SK-N-SH treated with all-trans-retinoic acid at 6 μM for 48 hours (cell line): ENCODE measurements at regions not wholly inside any gene's neighbourhood (a gene's known extent, or its start where the extent isn't known, plus 50 kb on each side); places are given as distances from the start of the nearest gene placed in this dataset.

ENCODE experiments used
- ATAC-seq: fragments of 200-7000 bp; cut with Tn5 transposase; 3 replicates; pipeline ENCODE4 v1.9.1; 2020; ENCODE audit warnings: mild to moderate bottlenecking, moderate library complexity
- ARNTL ChIP-seq: fragments of 450-650 bp; formaldehyde crosslinking; IDR thresholded peaks from 2 replicates; pipeline ENCODE4 v1.5.0; 2020; ENCODE audit warnings: low read depth, mild to moderate bottlenecking, moderate library complexity, borderline replicate concordance
- BACH2 ChIP-seq: fragments of 250-450 bp; sonication (Bioruptor Pico); IDR thresholded peaks from 2 replicates; pipeline ENCODE4 v1.9.0; 2021; ENCODE audit warnings: mild to moderate bottlenecking, borderline replicate concordance
- CSDC2 ChIP-seq: fragments of 250-450 bp; sonication (Bioruptor Pico); IDR thresholded peaks from 2 replicates; pipeline ENCODE4 v1.5.0; 2020; ENCODE audit warnings: mild to moderate bottlenecking, moderate library complexity
- ESRRG ChIP-seq: fragments of 250-450 bp; sonication (Bioruptor Pico); IDR thresholded peaks from 2 replicates; pipeline ENCODE4 v1.6.1; 2021; ENCODE audit warnings: mild to moderate bottlenecking
- GLIS3 ChIP-seq: fragments of 250-450 bp; sonication (Bioruptor Pico); IDR thresholded peaks from 2 replicates; pipeline ENCODE4 v1.5.0; 2020; ENCODE audit warnings: mild to moderate bottlenecking, moderate library complexity
- ISL1 ChIP-seq: fragments of 250-450 bp; sonication (Bioruptor Pico); IDR thresholded peaks from 2 replicates; pipeline ENCODE4 v2.1.2; 2022; ENCODE audit warnings: mild to moderate bottlenecking, moderate library complexity
- OSR1 ChIP-seq: fragments of 250-450 bp; sonication (Bioruptor Pico); IDR thresholded peaks from 2 replicates; pipeline ENCODE4 v1.8.0; 2022; ENCODE audit warnings: moderate library complexity, mild to moderate bottlenecking, inconsistent platforms
- PATZ1 ChIP-seq: fragments of 250-450 bp; sonication (Bioruptor Pico); IDR thresholded peaks from 2 replicates; pipeline ENCODE4 v1.8.0; 2020; ENCODE audit warnings: mild to moderate bottlenecking, moderate library complexity, borderline replicate concordance
- PPARA ChIP-seq: fragments of 250-450 bp; sonication (Bioruptor Pico); IDR thresholded peaks from 2 replicates; pipeline ENCODE4 v1.5.0; 2020; ENCODE audit warnings: mild to moderate bottlenecking, borderline replicate concordance
- RARB ChIP-seq: fragments of 250-450 bp; sonication (Bioruptor Pico); IDR thresholded peaks from 2 replicates; pipeline ENCODE4 v1.8.0; 2021; ENCODE audit warnings: mild to moderate bottlenecking, moderate library complexity
- SNAI2 ChIP-seq: fragments of 250-450 bp; sonication (Bioruptor Pico); IDR thresholded peaks from 2 replicates; pipeline ENCODE4 v1.5.0; 2020; ENCODE audit warnings: mild to moderate bottlenecking, moderate library complexity
- TCF4 ChIP-seq: fragments of 250-450 bp; sonication (Bioruptor Pico); IDR thresholded peaks from 2 replicates; pipeline ENCODE4 v1.8.0; 2021; ENCODE audit warnings: mild to moderate bottlenecking, moderate library complexity, borderline replicate concordance
- TOX ChIP-seq: fragments of 250-450 bp; sonication (Bioruptor Pico); IDR thresholded peaks from 2 replicates; pipeline ENCODE4 v1.8.0; 2021; ENCODE audit warnings: mild to moderate bottlenecking, moderate library complexity, borderline replicate concordance
- TSHZ2 ChIP-seq: fragments of 250-450 bp; sonication (Bioruptor Pico); IDR thresholded peaks from 2 replicates; pipeline ENCODE4 v1.5.0; 2020; ENCODE audit warnings: mild to moderate bottlenecking, moderate library complexity
- ZC3H10 ChIP-seq: fragments of 250-450 bp; sonication (Bioruptor Pico); IDR thresholded peaks from 2 replicates; pipeline ENCODE4 v1.5.1; 2021; ENCODE audit warnings: mild to moderate bottlenecking, moderate library complexity
- ZFP3 ChIP-seq: fragments of 250-450 bp; sonication (Bioruptor Pico); IDR thresholded peaks from 2 replicates; pipeline ENCODE4 v1.5.0; 2020; ENCODE audit warnings: mild to moderate bottlenecking, moderate library complexity
- ZFP30 ChIP-seq: fragments of 450-650 bp; formaldehyde crosslinking; IDR thresholded peaks from 2 replicates; pipeline ENCODE4 v1.5.0; 2022; ENCODE audit warnings: mild to moderate bottlenecking, moderate library complexity
- ZNF565 ChIP-seq: fragments of 450-650 bp; formaldehyde crosslinking; conservative IDR thresholded peaks from 2 replicates; pipeline ENCODE4 v1.5.0; 2020; ENCODE audit warnings: low read depth, mild to moderate bottlenecking, moderate library complexity
- ZNF70 ChIP-seq: fragments of 450-650 bp; formaldehyde crosslinking; IDR thresholded peaks from 2 replicates; pipeline ENCODE4 v1.5.0; 2020; ENCODE audit warnings: mild to moderate bottlenecking, moderate library complexity
- ZNF8 ChIP-seq: fragments of 450-650 bp; formaldehyde crosslinking; IDR thresholded peaks from 2 replicates; pipeline ENCODE4 v1.5.0; 2020; ENCODE audit warnings: mild to moderate bottlenecking, moderate library complexity
- TF ChIP-seq, protein P1 (sequence below): fragments of 250-450 bp; sonication (Bioruptor Pico); IDR thresholded peaks from 2 replicates; pipeline ENCODE4 v1.5.1; 2020; ENCODE audit warnings: low read depth, mild to moderate bottlenecking, moderate library complexity
- TF ChIP-seq, protein P2 (sequence below): fragments of 250-450 bp; sonication (Bioruptor Pico); IDR thresholded peaks from 2 replicates; pipeline ENCODE4 v1.5.1; 2021; ENCODE audit warnings: mild to moderate bottlenecking, moderate library complexity
- TF ChIP-seq, protein P3 (sequence below): fragments of 250-450 bp; sonication (Bioruptor Pico); IDR thresholded peaks from 2 replicates; pipeline ENCODE4 v1.8.0; 2021; ENCODE audit warnings: low read depth, mild to moderate bottlenecking, moderate library complexity, borderline replicate concordance

DNA sequence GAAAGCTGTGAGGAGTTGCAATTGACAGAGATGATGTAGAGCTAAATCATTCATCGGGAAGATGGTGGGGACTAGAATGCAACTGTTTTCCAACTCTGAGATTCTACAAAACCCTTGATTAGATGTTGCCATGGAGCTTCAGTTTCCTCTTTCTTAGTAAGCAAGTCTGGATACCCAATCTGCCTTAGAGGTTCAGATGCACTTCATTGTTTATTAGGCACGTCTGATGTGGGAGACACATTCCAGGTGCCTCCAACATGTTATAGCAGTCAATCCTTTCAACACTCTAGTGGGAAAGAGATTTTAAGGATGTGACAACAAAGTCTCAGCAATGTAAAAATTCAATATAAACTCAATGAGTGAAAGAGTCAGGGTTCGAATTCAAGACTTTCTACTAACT is 291.3 kb upstream of the PHYHIPL start:
- no peak for ATAC-seq
- TF ChIP-seq, protein P1, sequence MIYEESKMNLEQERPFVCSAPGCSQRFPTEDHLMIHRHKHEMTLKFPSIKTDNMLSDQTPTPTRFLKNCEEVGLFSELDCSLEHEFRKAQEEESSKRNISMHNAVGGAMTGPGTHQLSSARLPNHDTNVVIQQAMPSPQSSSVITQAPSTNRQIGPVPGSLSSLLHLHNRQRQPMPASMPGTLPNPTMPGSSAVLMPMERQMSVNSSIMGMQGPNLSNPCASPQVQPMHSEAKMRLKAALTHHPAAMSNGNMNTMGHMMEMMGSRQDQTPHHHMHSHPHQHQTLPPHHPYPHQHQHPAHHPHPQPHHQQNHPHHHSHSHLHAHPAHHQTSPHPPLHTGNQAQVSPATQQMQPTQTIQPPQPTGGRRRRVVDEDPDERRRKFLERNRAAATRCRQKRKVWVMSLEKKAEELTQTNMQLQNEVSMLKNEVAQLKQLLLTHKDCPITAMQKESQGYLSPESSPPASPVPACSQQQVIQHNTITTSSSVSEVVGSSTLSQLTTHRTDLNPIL (CRISPR knock-in tag), result no peak
- TF ChIP-seq PPARA (CRISPR knock-in tag), result no peak
- no peak for TF ChIP-seq TSHZ2 (CRISPR knock-in tag)
- TF ChIP-seq BACH2 (CRISPR knock-in tag), result no peak
- no peak for TF ChIP-seq TOX (CRISPR knock-in tag)
- no peak for TF ChIP-seq ZNF8 (CRISPR knock-in tag)
- TF ChIP-seq ZC3H10 (CRISPR knock-in tag), result no peak
- no peak for TF ChIP-seq OSR1
- no peak for TF ChIP-seq ZFP30 (CRISPR knock-in tag)
- no peak for TF ChIP-seq SNAI2 (CRISPR knock-in tag)
- TF ChIP-seq, protein P2, sequence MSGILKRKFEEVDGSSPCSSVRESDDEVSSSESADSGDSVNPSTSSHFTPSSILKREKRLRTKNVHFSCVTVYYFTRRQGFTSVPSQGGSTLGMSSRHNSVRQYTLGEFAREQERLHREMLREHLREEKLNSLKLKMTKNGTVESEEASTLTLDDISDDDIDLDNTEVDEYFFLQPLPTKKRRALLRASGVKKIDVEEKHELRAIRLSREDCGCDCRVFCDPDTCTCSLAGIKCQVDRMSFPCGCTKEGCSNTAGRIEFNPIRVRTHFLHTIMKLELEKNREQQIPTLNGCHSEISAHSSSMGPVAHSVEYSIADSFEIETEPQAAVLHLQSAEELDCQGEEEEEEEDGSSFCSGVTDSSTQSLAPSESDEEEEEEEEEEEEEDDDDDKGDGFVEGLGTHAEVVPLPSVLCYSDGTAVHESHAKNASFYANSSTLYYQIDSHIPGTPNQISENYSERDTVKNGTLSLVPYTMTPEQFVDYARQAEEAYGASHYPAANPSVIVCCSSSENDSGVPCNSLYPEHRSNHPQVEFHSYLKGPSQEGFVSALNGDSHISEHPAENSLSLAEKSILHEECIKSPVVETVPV (CRISPR knock-in tag), result no peak
- TF ChIP-seq CSDC2 (CRISPR knock-in tag), result no peak
- TF ChIP-seq ARNTL (CRISPR knock-in tag), result no peak
- TF ChIP-seq RARB (CRISPR knock-in tag), result no peak
- TF ChIP-seq, protein P3, sequence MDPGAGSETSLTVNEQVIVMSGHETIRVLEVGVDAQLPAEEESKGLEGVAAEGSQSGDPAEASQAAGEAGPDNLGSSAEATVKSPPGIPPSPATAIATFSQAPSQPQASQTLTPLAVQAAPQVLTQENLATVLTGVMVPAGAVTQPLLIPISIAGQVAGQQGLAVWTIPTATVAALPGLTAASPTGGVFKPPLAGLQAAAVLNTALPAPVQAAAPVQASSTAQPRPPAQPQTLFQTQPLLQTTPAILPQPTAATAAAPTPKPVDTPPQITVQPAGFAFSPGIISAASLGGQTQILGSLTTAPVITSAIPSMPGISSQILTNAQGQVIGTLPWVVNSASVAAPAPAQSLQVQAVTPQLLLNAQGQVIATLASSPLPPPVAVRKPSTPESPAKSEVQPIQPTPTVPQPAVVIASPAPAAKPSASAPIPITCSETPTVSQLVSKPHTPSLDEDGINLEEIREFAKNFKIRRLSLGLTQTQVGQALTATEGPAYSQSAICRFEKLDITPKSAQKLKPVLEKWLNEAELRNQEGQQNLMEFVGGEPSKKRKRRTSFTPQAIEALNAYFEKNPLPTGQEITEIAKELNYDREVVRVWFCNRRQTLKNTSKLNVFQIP, result no peak
- no peak for TF ChIP-seq ESRRG
- no peak for TF ChIP-seq GLIS3 (CRISPR knock-in tag)
- no peak for TF ChIP-seq ZNF565

DNA sequence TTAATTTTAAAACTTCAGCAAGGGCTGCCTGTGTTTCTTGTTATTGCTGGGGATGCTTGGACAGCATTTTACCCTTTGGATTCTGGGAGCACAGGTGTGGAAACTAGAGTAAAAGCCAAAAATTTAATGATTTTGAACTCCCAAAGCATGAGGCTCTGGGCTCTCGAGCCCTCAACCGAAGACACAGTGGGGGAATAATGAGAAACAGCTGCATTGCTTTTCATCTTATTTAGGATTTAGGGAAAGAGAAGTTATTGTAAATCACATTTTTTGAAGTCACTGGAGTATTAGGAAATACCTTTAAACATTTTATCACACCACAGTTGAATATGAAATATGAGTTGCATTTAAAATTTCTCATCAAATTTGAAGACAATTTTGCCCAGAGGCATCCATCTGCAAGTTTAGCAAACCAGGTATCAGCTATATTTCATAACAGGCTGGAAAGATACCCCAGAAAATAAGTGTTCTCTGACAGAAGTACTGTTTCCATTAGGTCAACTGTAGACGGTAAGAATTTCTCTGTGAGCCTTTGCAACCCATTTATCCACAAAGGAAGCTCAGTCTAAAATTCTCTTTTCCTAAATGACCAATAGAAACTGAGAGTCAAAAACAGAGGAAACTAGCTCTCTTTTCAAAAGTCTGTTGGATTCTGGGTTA is 290.6 kb upstream of the PHYHIPL start:
- TF ChIP-seq ZNF565 (no peak), GLIS3 (CRISPR knock-in tag) (no peak), PPARA (CRISPR knock-in tag) (no peak), RARB (CRISPR knock-in tag) (no peak), TCF4 (CRISPR knock-in tag) (no peak), ZFP30 (CRISPR knock-in tag) (no peak), CSDC2 (CRISPR knock-in tag) (no peak), ARNTL (CRISPR knock-in tag) (no peak), OSR1 (no peak), TOX (CRISPR knock-in tag) (no peak), TSHZ2 (CRISPR knock-in tag) (no peak), ISL1 (CRISPR knock-in tag) (no peak), SNAI2 (CRISPR knock-in tag) (no peak), BACH2 (CRISPR knock-in tag) (no peak), ZC3H10 (CRISPR knock-in tag) (no peak), PATZ1 (CRISPR knock-in tag) (no peak), ZNF70 (CRISPR knock-in tag) (no peak), ZFP3 (CRISPR knock-in tag) (no peak)
- TF ChIP-seq, protein P3, result no peak
- no peak for ATAC-seq
